Choroid plexus epithelial cell (primary cell): ENCODE measurements at regions not wholly inside any gene's neighbourhood (a gene's known extent, or its start where the extent isn't known, plus 50 kb on each side); places are given as distances from the start of the nearest gene placed in this dataset.
A peak's percentile ranks its signal among the peaks of the same experiment; 100 is the strongest.

Experiments
- DNase-seq: peaks from one replicate; pipeline ENCODE4 v3.0.0-alpha.2; 2010; ENCODE audit warnings: low read depth
- H3K4me3 ChIP-seq: 2 replicates; pipeline ENCODE4 v1.5.1; 2011; ENCODE audit warnings: low read depth, mild to moderate bottlenecking, control low read depth, low read length, moderate library complexity
- CTCF ChIP-seq: conservative IDR thresholded peaks from 2 replicates; pipeline ENCODE4 v1.5.1; 2011; ENCODE audit warnings: low read depth, mild to moderate bottlenecking, control low read depth, inconsistent platforms, low read length, moderate library complexity

- TF ChIP-seq CTCF, result no peak
- DNase-seq, result peak; percentile 11
- H3K4me3 ChIP-seq, result no peak overlapping the region
Observed at GRCh38 chr12:18794000-18794399, 56.1 kb downstream of the CAPZA3 start.

- no peak for DNase-seq
- no peak overlapping the region for H3K4me3 ChIP-seq
- no peak for TF ChIP-seq CTCF
Observed at GRCh38 chr12:18797604-18798003, 59.7 kb downstream of the CAPZA3 start.

- H3K4me3 ChIP-seq, result no peak overlapping the region
- no peak for TF ChIP-seq CTCF
- peak; percentile 18 for DNase-seq
Observed at GRCh38 chr12:18798535-18799361, 60.8 kb downstream of the CAPZA3 start.

- DNase-seq, result peak; percentile 25
Observed at GRCh38 chr12:18799561-18799960, 61.6 kb downstream of the CAPZA3 start.

GRCh38 chr12:18805516-18806248 is 67.8 kb downstream of the CAPZA3 start:
- peak; percentile 30 for TF ChIP-seq CTCF
- DNase-seq, result no peak
- no peak overlapping the region for H3K4me3 ChIP-seq

More at GRCh38 chr12:18799561-18799960, 61.6 kb downstream of the CAPZA3 start:
- TF ChIP-seq CTCF, result no peak
- H3K4me3 ChIP-seq, result no peak overlapping the region

- TF ChIP-seq CTCF, result no peak
- no peak overlapping the region for H3K4me3 ChIP-seq
- no peak for DNase-seq
Observed at GRCh38 chr12:18807714-18808113, 69.8 kb downstream of the CAPZA3 start.
